K562 (cell line): ENCODE measurements at regions not wholly inside any gene's neighbourhood (a gene's known extent, or its start where the extent isn't known, plus 50 kb on each side); places are given as distances from the start of the nearest gene placed in this dataset.

Source experiments
- HNRNPL ChIP-seq: fragments of 200-400 bp; formaldehyde crosslinking; IDR thresholded peaks from 2 replicates; pipeline ENCODE4 v1.6.1; 2017; ENCODE audit warnings: low read depth, mild to moderate bottlenecking, low read length
- MEF2D ChIP-seq: conservative IDR thresholded peaks from 2 replicates; pipeline ENCODE4 v1.6.1; 2016; ENCODE audit warnings: low read depth, missing genetic modification characterization, missing compliant biosample characterization
- NFYB ChIP-seq: IDR thresholded peaks from 2 replicates; pipeline ENCODE4 v1.6.1; 2011; ENCODE audit warnings: mild to moderate bottlenecking, moderate library complexity; ENCODE audit not compliant: insufficient read length; ENCODE audit errors: extremely low read depth
- PHB2 ChIP-seq: fragments of 450-650 bp; IDR thresholded peaks from 2 replicates; pipeline ENCODE4 v1.6.1; 2017; ENCODE audit warnings: low read depth
- PURB ChIP-seq: sonication (generic); formaldehyde crosslinking; IDR thresholded peaks from 2 replicates; pipeline ENCODE4 v1.9.0; 2021; ENCODE audit warnings: low read depth, mild to moderate bottlenecking, missing genetic modification reagents
- SIN3A ChIP-seq, 2 experiments: fragments of 150-350 bp in 1 of 2; IDR thresholded peaks; 2 replicates each; pipeline ENCODE4 v1.6.1; 2011 to 2016; ENCODE audit warnings: borderline replicate concordance in 2 of 2, low read depth in 2 of 2, low read length in 2 of 2, mild to moderate bottlenecking in 2 of 2, moderate library complexity in 2 of 2; ENCODE audit not compliant: control insufficient read depth in 1 of 2
- ZBTB5 ChIP-seq: fragments of 450-650 bp; IDR thresholded peaks from 2 replicates; pipeline ENCODE4 v1.6.1; 2017; ENCODE audit warnings: antibody characterized with exemption
- TF ChIP-seq, protein P1 (sequence below): fragments of 450-650 bp; conservative IDR thresholded peaks from 2 replicates; pipeline ENCODE4 v1.6.1; 2016; ENCODE audit warnings: missing genetic modification characterization, low read depth, mild to moderate bottlenecking, missing compliant biosample characterization, moderate library complexity

DNA sequence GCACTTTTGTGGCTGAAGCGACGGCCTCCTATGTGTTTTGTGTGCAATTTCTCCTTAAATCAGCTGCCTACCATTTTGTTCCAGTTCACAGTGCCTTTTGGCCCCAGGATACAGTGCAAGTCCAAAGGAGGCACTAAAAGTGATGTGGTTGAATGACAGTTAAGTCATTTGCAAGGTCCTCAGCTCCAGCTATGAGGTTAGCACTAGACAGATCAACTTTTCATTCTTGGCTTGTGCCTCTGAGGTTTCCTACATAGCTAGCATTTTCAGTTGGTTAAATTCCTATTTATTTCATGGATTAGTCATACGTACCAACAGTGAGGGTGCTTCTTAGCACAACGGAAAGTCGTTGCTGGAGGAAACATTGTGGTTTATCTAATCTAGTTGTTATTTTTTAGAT, 59.3 kb upstream of the NTPCR start (continued):
- no peak for TF ChIP-seq PHB2
- TF ChIP-seq SIN3A (IDR thresholded peaks at IDR 0.05; ENCODE audit: borderline replicate concordance in 2 of 2, control insufficient read depth in 1 of 2, low read depth in 2 of 2, low read length in 2 of 2) = no peak
- no peak for TF ChIP-seq PURB
- no peak for TF ChIP-seq HNRNPL
- TF ChIP-seq NFYB = no peak
- TF ChIP-seq MEF2D (tag) = no peak
- TF ChIP-seq, protein P1, sequence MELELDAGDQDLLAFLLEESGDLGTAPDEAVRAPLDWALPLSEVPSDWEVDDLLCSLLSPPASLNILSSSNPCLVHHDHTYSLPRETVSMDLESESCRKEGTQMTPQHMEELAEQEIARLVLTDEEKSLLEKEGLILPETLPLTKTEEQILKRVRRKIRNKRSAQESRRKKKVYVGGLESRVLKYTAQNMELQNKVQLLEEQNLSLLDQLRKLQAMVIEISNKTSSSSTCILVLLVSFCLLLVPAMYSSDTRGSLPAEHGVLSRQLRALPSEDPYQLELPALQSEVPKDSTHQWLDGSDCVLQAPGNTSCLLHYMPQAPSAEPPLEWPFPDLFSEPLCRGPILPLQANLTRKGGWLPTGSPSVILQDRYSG = no peak
- TF ChIP-seq ZBTB5 = no peak
